ENCODE measurements at regions not wholly inside any gene's neighbourhood (a gene's known extent, or its start where the extent isn't known, plus 50 kb on each side); places are given as distances from the start of the nearest gene placed in this dataset.
A peak's percentile ranks its signal among the peaks of the same experiment; 100 is the strongest.

GRCh38 chr18:70454704-70455322 lies 166.0 kb downstream of the SOCS6 start:
- H3K36me3 Mint-ChIP-seq (ENCODE audit: low read depth, unreplicated experiment) = no peaks in the 10 kb centered on the region
- peak; percentile 57 for DNase-seq (ENCODE audit: low spot score)
- peak; percentile 93 for TF ChIP-seq CTCF (IDR thresholded peaks at IDR 0.05; ENCODE audit: unreplicated experiment)

GRCh38 chr18:70453058-70453775 lies 164.4 kb downstream of the SOCS6 start:
- no peak for TF ChIP-seq CTCF (IDR thresholded peaks at IDR 0.05; ENCODE audit: unreplicated experiment)
- no peaks in the 10 kb centered on the region for H3K9me3 Mint-ChIP-seq (ENCODE audit: unreplicated experiment)
- no peak for DNase-seq (ENCODE audit: low spot score)
- no peak overlapping the region for H3K4me3 Mint-ChIP-seq (ENCODE audit: unreplicated experiment)
- H3K4me1 Mint-ChIP-seq (ENCODE audit: unreplicated experiment) = no peaks in the 10 kb centered on the region
- H3K27ac Mint-ChIP-seq (ENCODE audit: unreplicated experiment) = no peak overlapping the region
- no peaks in the 10 kb centered on the region for H3K36me3 Mint-ChIP-seq (ENCODE audit: low read depth, unreplicated experiment)
- H3K27me3 Mint-ChIP-seq (ENCODE audit: unreplicated experiment) = peaks cover 3% of the 10 kb centered on the region

More at GRCh38 chr18:70454704-70455322, 166.0 kb downstream of the SOCS6 start:
- Mint-ChIP-seq H3K4me3 (ENCODE audit: unreplicated experiment) (no peak overlapping the region), H3K4me1 (ENCODE audit: unreplicated experiment) (no peaks in the 10 kb centered on the region), H3K27ac (ENCODE audit: unreplicated experiment) (no peak overlapping the region), H3K9me3 (ENCODE audit: unreplicated experiment) (no peaks in the 10 kb centered on the region), H3K27me3 (ENCODE audit: unreplicated experiment) (peaks cover 3% of the 10 kb centered on the region)

- DNase-seq (ENCODE audit: low spot score) = no peak
Measured at GRCh38 chr18:70452501-70452900, 163.7 kb downstream of the SOCS6 start.

GRCh38 chr18:70450426-70451253 lies 161.8 kb downstream of the SOCS6 start:
- H3K27ac Mint-ChIP-seq (ENCODE audit: unreplicated experiment) = no peak overlapping the region
- no peak overlapping the region for H3K4me3 Mint-ChIP-seq (ENCODE audit: unreplicated experiment)

More at GRCh38 chr18:70452501-70452900, 163.7 kb downstream of the SOCS6 start:
- TF ChIP-seq CTCF (IDR thresholded peaks at IDR 0.05; ENCODE audit: unreplicated experiment) = no peak
- Mint-ChIP-seq H3K36me3 (ENCODE audit: low read depth, unreplicated experiment) (no peaks in the 10 kb centered on the region), H3K27me3 (ENCODE audit: unreplicated experiment) (peaks cover 3% of the 10 kb centered on the region), H3K4me3 (ENCODE audit: unreplicated experiment) (no peak overlapping the region), H3K9me3 (ENCODE audit: unreplicated experiment) (no peaks in the 10 kb centered on the region), H3K27ac (ENCODE audit: unreplicated experiment) (no peak overlapping the region), H3K4me1 (ENCODE audit: unreplicated experiment) (no peaks in the 10 kb centered on the region)

More at GRCh38 chr18:70450426-70451253, 161.8 kb downstream of the SOCS6 start:
- Mint-ChIP-seq H3K36me3 (ENCODE audit: low read depth, unreplicated experiment) (no peaks in the 10 kb centered on the region), H3K9me3 (ENCODE audit: unreplicated experiment) (no peaks in the 10 kb centered on the region), H3K4me1 (ENCODE audit: unreplicated experiment) (no peaks in the 10 kb centered on the region), H3K27me3 (ENCODE audit: unreplicated experiment) (peaks cover 3% of the 10 kb centered on the region)
- peak; percentile 56 for TF ChIP-seq CTCF (IDR thresholded peaks at IDR 0.05; ENCODE audit: unreplicated experiment)
- DNase-seq (ENCODE audit: low spot score) = no peak

Data from endothelial cell (in vitro differentiated cells).